ENCODE measurements at regions not wholly inside any gene's neighbourhood (a gene's known extent, or its start where the extent isn't known, plus 50 kb on each side); places are given as distances from the start of the nearest gene placed in this dataset.

GRCh38 chr3:22966349-22966748, 236.8 kb upstream of the UBE2E2 start:
- no peak for TF ChIP-seq EZH2 (IDR thresholded peaks at IDR 0.05)
- no peak for TF ChIP-seq POLR2AphosphoS5 (IDR thresholded peaks at IDR 0.05; ENCODE audit: borderline replicate concordance, low read depth, low read length)
- no peak for TF ChIP-seq FOXP2 (optimal IDR thresholded peaks at IDR 0.05; ENCODE audit: control extremely low read depth, extremely low read length, insufficient read depth)

Measured in SK-N-MC (cell line).